ENCODE measurements at regions not wholly inside any gene's neighbourhood (a gene's known extent, or its start where the extent isn't known, plus 50 kb on each side); places are given as distances from the start of the nearest gene placed in this dataset.
"Not testable (repeated sequence)": the region's sequence is repeated elsewhere in the genome, so short reads cannot be mapped to it uniquely, and the experiment has no call there.

GRCh38 chr12:125776212-125776611, 711.0 kb downstream of the AACS start:
- no peak for DNase-seq (ENCODE audit: low spot score)

GRCh38 chr12:125786143-125786542, 720.9 kb downstream of the AACS start:
- no peak for DNase-seq (ENCODE audit: low spot score)

GRCh38 chr12:125794401-125794800, 729.2 kb downstream of the AACS start:
- DNase-seq (ENCODE audit: low spot score), result no peak

- no peak for DNase-seq (ENCODE audit: low spot score)
Observed at GRCh38 chr12:125797421-125798175, 732.4 kb downstream of the AACS start.

GRCh38 chr12:125804660-125805059, 739.4 kb downstream of the AACS start:
- no peak for DNase-seq (ENCODE audit: low spot score)

- DNase-seq (ENCODE audit: low spot score), result no peak
Observed at GRCh38 chr12:125824276-125824675, 759.0 kb downstream of the AACS start.

- DNase-seq (ENCODE audit: low spot score), result no peak
Observed at GRCh38 chr12:125835852-125836251, 770.6 kb downstream of the AACS start.

- no peak for DNase-seq (ENCODE audit: low spot score)
Observed at GRCh38 chr12:125836647-125837046, 771.4 kb downstream of the AACS start.

- no peak for DNase-seq (ENCODE audit: low spot score)
Observed at GRCh38 chr12:125841332-125841731, 776.1 kb downstream of the AACS start.

GRCh38 chr12:125852116-125852515, 786.9 kb downstream of the AACS start:
- DNase-seq (ENCODE audit: low spot score), result no peak

GRCh38 chr12:125852679-125853078, 787.4 kb downstream of the AACS start:
- no peak for DNase-seq (ENCODE audit: low spot score)

GRCh38 chr12:125853670-125854069, 788.4 kb downstream of the AACS start:
- DNase-seq (ENCODE audit: low spot score), result no peak

GRCh38 chr12:125856366-125856765, 791.1 kb downstream of the AACS start:
- DNase-seq (ENCODE audit: low spot score), result no peak

- no peak for DNase-seq (ENCODE audit: low spot score)
Observed at GRCh38 chr12:125856896-125857295, 791.7 kb downstream of the AACS start.

GRCh38 chr12:125860672-125861288, 795.5 kb downstream of the AACS start:
- no peak for DNase-seq (ENCODE audit: low spot score)

GRCh38 chr12:125861299-125862281, 796.4 kb downstream of the AACS start:
- no peak for DNase-seq (ENCODE audit: low spot score)

GRCh38 chr12:125865236-125865635, 800.0 kb downstream of the AACS start:
- DNase-seq (ENCODE audit: low spot score), result not testable (repeated sequence)

- no peak for DNase-seq (ENCODE audit: low spot score)
Observed at GRCh38 chr12:125871811-125872594, 806.8 kb downstream of the AACS start.

GRCh38 chr12:125873016-125873415, 807.8 kb downstream of the AACS start:
- no peak for DNase-seq (ENCODE audit: low spot score)

- no peak for DNase-seq (ENCODE audit: low spot score)
Observed at GRCh38 chr12:125878483-125878882, 813.2 kb downstream of the AACS start.

GRCh38 chr12:125882141-125882540, 816.9 kb downstream of the AACS start:
- no peak for DNase-seq (ENCODE audit: low spot score)

GRCh38 chr12:125888921-125889320, 823.7 kb downstream of the AACS start:
- DNase-seq (ENCODE audit: low spot score), result no peak
